Stimulated activated naive B cell treated with anti-CD40 and anti-IgM and Interleukin-4, amounts not matched to agents 10 μg/mL and 1 μg/mL and 100 μg/mL, for 72 hours (primary cell): ENCODE measurements at regions not wholly inside any gene's neighbourhood (a gene's known extent, or its start where the extent isn't known, plus 50 kb on each side); places are given as distances from the start of the nearest gene placed in this dataset.

ENCODE experiments used
- ATAC-seq, 2 donors: fragments of 150-1000 bp; cut with Tn5 transposase; replicated peaks; 2 replicates each; pipeline ENCODE4 v1.10.0; 2021; ENCODE audit warnings: moderate library complexity in 1 of 2
- DNase-seq: peaks from one replicate; pipeline ENCODE4 v3.0.0; 2021
- H3K27ac Mint-ChIP-seq: one replicate; pipeline ENCODE4 v1.8.0; 2022; ENCODE audit warnings: mild to moderate bottlenecking, mixed read lengths
- H3K27me3 Mint-ChIP-seq, 2 donors: one replicate each; pipeline ENCODE4 v1.8.0; 2022; ENCODE audit warnings: mixed read lengths in 2 of 2
- H3K36me3 Mint-ChIP-seq, 2 donors: one replicate each; pipeline ENCODE4 v1.8.0; 2022; ENCODE audit warnings: mixed read lengths in 2 of 2, mild to moderate bottlenecking in 1 of 2
- H3K4me1 Mint-ChIP-seq, 2 donors: one replicate each; pipeline ENCODE4 v1.8.0; 2022; ENCODE audit warnings: mixed read lengths in 2 of 2, mild to moderate bottlenecking in 1 of 2
- H3K4me3 Mint-ChIP-seq, 2 donors: one replicate each; pipeline ENCODE4 v1.8.0; 2022; ENCODE audit warnings: mild to moderate bottlenecking in 2 of 2, mixed read lengths in 2 of 2, moderate library complexity in 1 of 2
- H3K9me3 Mint-ChIP-seq, 2 donors: one replicate each; pipeline ENCODE4 v1.8.0; 2022; ENCODE audit warnings: mixed read lengths in 2 of 2, mild to moderate bottlenecking in 1 of 2

DNA sequence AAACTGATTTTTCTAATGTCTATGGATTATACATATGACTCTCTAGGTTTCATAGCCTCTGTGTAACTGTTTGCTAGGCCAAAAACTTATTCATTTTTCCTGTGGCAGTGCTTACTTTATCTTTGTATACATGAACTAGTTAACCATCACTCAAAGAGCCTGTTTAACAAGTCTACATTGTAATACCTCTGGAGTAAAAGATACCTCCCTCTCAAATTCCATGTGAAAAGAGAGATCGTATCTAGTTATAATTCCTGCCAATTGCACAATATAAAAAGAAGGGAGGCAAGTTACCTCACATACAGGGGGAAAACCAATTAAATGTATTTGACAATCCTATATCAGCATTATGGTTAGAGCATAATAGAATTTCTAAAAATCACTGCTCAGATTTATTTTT, 271.9 kb upstream of the ST8SIA4 start:
- Mint-ChIP-seq H3K27ac (no peak overlapping the region), H3K4me3 (no peak overlapping the region), H3K9me3 (peaks cover 6 to 13% of the 10 kb centered on the region in 2 donors), H3K27me3 (no peaks in the 10 kb centered on the region), H3K36me3 (no peaks in the 10 kb centered on the region), H3K4me1 (no peaks in the 10 kb centered on the region)
- DNase-seq (no peak), ATAC-seq (no peak)

DNA sequence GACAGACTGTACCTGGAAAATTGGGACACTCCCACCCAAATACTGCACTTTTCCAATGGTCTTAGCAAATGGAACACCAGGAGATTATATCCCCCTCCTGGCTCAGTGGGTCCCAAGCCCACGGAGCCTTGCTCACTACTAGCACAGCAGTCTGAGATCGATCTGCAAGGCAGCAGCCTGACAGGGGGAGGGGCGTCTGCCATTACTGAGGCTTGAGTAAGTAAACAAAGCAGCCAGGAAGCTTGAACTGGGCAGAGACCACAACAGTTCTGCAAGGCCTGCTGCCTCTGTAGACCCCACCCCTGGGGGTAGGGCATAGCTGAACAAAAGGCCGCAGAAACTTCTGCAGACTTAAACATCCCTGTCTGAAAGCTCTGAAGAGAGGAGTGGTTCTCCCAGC, 260.0 kb upstream of the ST8SIA4 start:
- ATAC-seq, result no peak
- H3K4me3 Mint-ChIP-seq, result no peak overlapping the region
- H3K9me3 Mint-ChIP-seq, result peaks cover 0 to 5% of the 10 kb centered on the region in 2 donors
- H3K36me3 Mint-ChIP-seq, result no peaks in the 10 kb centered on the region
- H3K27ac Mint-ChIP-seq, result no peak overlapping the region
- DNase-seq, result no peak
- no peaks in the 10 kb centered on the region for H3K4me1 Mint-ChIP-seq
- no peaks in the 10 kb centered on the region for H3K27me3 Mint-ChIP-seq

- Mint-ChIP-seq H3K36me3 (peaks cover 0 to 3% of the 10 kb centered on the region in 2 donors), H3K27ac (no peak overlapping the region), H3K27me3 (no peaks in the 10 kb centered on the region), H3K4me1 (no peaks in the 10 kb centered on the region), H3K9me3 (peaks cover 3 to 10% of the 10 kb centered on the region in 2 donors), H3K4me3 (no peak overlapping the region)
- DNase-seq, result no peak
- no peak for ATAC-seq
These were observed 256.9 kb upstream of the ST8SIA4 start for GRCh38 chr5:101160002-101160401.

- no peak for ATAC-seq
These were observed 255.9 kb upstream of the ST8SIA4 start for GRCh38 chr5:101159006-101159405.

DNA sequence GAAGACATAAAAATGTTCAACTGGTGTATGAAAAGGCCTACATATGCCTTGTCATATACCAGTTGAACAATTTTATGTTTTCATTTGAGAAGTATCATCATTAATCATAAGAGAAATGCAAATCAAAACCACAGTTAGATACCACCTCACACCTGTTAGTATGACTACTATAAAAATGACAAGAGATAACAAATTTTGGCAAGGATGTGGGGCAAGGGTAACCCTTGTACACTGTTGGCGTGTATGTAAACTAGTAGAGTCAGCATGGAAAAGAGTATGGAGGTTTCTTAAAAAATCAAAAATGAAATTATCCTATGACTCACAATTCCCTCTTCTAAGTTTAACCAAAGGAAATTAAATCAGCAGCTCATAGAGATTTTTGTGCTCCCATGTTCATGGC, 250.4 kb upstream of the ST8SIA4 start:
- Mint-ChIP-seq H3K27me3 (no peaks in the 10 kb centered on the region), H3K4me3 (no peak overlapping the region), H3K9me3 (peaks cover 3 to 10% of the 10 kb centered on the region in 2 donors), H3K27ac (no peak overlapping the region), H3K36me3 (peaks cover 0 to 3% of the 10 kb centered on the region in 2 donors), H3K4me1 (no peaks in the 10 kb centered on the region)
- no peak for ATAC-seq
- no peak for DNase-seq

More at GRCh38 chr5:101159006-101159405, 255.9 kb upstream of the ST8SIA4 start:
- H3K9me3 Mint-ChIP-seq, result peaks cover 3 to 10% of the 10 kb centered on the region in 2 donors
- H3K36me3 Mint-ChIP-seq, result peaks cover 0 to 3% of the 10 kb centered on the region in 2 donors
- H3K4me3 Mint-ChIP-seq, result no peak overlapping the region
- no peaks in the 10 kb centered on the region for H3K27me3 Mint-ChIP-seq
- H3K4me1 Mint-ChIP-seq, result no peaks in the 10 kb centered on the region
- no peak overlapping the region for H3K27ac Mint-ChIP-seq
- DNase-seq, result no peak

DNA sequence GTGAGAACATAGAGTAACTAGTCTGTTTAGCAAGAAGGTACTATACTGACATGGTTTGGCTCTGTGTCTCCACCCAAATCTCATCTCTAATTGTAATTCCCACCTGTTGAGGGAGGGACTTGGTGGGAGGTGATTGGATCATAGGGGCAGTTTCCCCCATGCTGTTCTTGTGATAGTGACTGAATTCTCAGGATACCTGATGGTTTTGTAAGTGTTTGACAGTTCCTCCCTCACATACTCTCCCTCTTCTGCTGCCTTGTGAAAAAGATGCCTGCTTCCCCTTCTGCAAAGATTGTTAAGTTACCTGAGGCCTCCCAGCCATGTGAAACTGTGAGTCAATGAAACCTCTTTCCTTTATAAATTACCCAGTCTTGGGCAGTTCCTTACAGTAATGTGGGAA, 240.4 kb upstream of the ST8SIA4 start:
- H3K27ac Mint-ChIP-seq, result no peak overlapping the region
- H3K4me3 Mint-ChIP-seq, result no peak overlapping the region
- H3K36me3 Mint-ChIP-seq, result no peaks in the 10 kb centered on the region
- no peaks in the 10 kb centered on the region for H3K9me3 Mint-ChIP-seq
- no peak for ATAC-seq
- no peak for DNase-seq
- no peaks in the 10 kb centered on the region for H3K27me3 Mint-ChIP-seq
- no peaks in the 10 kb centered on the region for H3K4me1 Mint-ChIP-seq

DNA sequence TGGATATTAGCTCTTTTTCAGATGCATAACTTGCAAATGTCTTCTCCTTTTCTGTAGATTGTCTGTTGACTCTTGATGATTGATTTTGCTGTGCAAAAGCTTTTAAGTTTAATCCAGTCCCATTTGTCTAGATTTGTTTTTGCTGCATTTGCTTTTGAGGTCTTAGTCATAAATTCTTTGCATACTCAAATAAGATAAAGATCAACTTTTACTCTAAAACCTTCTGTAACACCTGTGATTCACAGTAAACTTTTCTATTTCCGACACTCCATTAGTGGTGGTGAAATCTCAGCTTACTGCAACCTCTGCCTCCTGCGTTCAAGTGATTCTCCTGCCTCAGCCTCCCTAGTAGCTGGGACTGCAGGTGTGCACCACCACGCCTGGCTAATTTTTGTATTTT, 239.0 kb upstream of the ST8SIA4 start:
- Mint-ChIP-seq H3K4me3 (no peak overlapping the region), H3K9me3 (no peaks in the 10 kb centered on the region), H3K36me3 (no peaks in the 10 kb centered on the region), H3K27me3 (no peaks in the 10 kb centered on the region), H3K27ac (no peak overlapping the region), H3K4me1 (no peaks in the 10 kb centered on the region)
- ATAC-seq (no peak), DNase-seq (no peak)

- no peaks in the 10 kb centered on the region for H3K4me1 Mint-ChIP-seq
- H3K4me3 Mint-ChIP-seq, result no peak overlapping the region
- no peak overlapping the region for H3K27ac Mint-ChIP-seq
These were observed 233.4 kb upstream of the ST8SIA4 start for GRCh38 chr5:101136454-101136853.

GRCh38 chr5:101123363-101123762, 220.3 kb upstream of the ST8SIA4 start:
- Mint-ChIP-seq H3K4me3 (no peak overlapping the region), H3K9me3 (peaks cover 0 to 3% of the 10 kb centered on the region in 2 donors), H3K4me1 (no peaks in the 10 kb centered on the region), H3K27ac (no peak overlapping the region), H3K36me3 (no peaks in the 10 kb centered on the region), H3K27me3 (no peaks in the 10 kb centered on the region)
- no peak for ATAC-seq
- no peak for DNase-seq

More at GRCh38 chr5:101136454-101136853, 233.4 kb upstream of the ST8SIA4 start:
- H3K36me3 Mint-ChIP-seq, result no peaks in the 10 kb centered on the region
- no peak for ATAC-seq
- no peak for DNase-seq
- no peaks in the 10 kb centered on the region for H3K9me3 Mint-ChIP-seq
- H3K27me3 Mint-ChIP-seq, result no peaks in the 10 kb centered on the region

DNA sequence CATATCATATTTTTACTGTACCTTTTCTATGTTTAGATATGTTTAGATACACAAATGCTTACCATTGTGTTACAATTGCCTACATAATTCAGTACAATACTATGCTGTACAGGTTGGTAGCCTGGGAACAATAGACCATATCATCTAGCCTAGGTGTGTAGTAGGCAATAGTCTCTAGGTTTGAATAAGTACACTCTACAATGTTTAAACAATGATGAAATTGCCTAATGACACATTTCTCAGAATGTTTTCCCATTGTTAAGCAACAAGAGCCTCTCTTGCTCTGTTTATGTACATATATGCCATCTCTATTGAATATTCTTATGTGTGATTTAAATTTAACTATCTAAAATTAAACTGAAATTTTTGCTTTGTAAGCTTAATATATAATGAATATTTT, 209.6 kb upstream of the ST8SIA4 start:
- H3K9me3 Mint-ChIP-seq, result no peaks in the 10 kb centered on the region
- no peak overlapping the region for H3K4me3 Mint-ChIP-seq
- DNase-seq (no peak), ATAC-seq (no peak)
- no peaks in the 10 kb centered on the region for H3K27me3 Mint-ChIP-seq
- H3K27ac Mint-ChIP-seq, result no peak overlapping the region
- H3K4me1 Mint-ChIP-seq, result no peaks in the 10 kb centered on the region
- no peaks in the 10 kb centered on the region for H3K36me3 Mint-ChIP-seq

GRCh38 chr5:101103874-101104273, 200.8 kb upstream of the ST8SIA4 start:
- ATAC-seq, result no peak
- Mint-ChIP-seq H3K27me3 (peaks cover 4 to 6% of the 10 kb centered on the region in 2 donors), H3K27ac (no peak overlapping the region), H3K4me3 (no peak overlapping the region), H3K36me3 (no peaks in the 10 kb centered on the region), H3K9me3 (no peaks in the 10 kb centered on the region), H3K4me1 (no peaks in the 10 kb centered on the region)
- no peak for DNase-seq

DNA sequence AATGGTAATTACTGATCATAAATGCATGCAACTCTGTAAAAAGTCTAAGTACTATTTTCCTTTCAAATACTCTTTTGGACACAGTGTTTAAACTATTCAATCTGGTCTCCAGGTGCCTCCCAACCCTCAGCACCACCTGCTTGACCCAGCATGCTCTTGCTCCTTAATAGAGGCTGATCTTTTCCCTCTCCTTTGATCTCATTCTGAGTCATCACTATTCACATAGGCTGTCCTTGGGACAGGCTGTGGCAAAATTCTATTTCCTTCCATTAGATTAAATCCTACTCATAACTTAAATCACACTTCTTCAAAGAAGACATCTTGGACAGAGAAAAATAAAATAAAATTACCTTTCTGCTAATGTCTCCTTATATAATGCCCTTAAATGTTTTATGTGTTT, 199.4 kb upstream of the ST8SIA4 start:
- Mint-ChIP-seq H3K9me3 (no peaks in the 10 kb centered on the region), H3K4me1 (no peaks in the 10 kb centered on the region), H3K27me3 (peaks cover 4 to 6% of the 10 kb centered on the region in 2 donors), H3K36me3 (no peaks in the 10 kb centered on the region), H3K27ac (no peak overlapping the region), H3K4me3 (no peak overlapping the region)
- ATAC-seq (no peak), DNase-seq (no peak)

DNA sequence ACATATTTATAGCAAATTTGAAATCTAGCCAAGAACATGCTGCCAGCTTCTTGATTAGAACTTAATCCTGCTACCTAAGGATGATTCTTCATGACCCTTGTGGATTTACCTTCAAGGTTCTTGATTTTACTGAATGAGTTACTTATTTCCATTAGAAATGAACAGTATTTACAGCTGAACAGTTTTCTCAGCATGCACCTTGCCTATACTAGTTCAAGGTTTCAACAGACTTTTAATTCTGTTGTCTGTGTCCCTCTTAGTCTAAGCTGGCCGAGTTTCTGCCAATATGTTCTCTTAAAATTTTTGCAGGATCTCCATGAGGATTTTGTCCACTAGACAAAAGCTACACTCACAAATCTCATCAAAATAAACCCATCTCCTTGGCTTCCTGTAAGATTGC, 188.8 kb upstream of the ST8SIA4 start:
- Mint-ChIP-seq H3K27ac (no peak overlapping the region), H3K9me3 (no peaks in the 10 kb centered on the region), H3K36me3 (no peaks in the 10 kb centered on the region), H3K4me3 (no peak overlapping the region), H3K4me1 (no peaks in the 10 kb centered on the region), H3K27me3 (peaks cover 0 to 4% of the 10 kb centered on the region in 2 donors)
- no peak for DNase-seq
- no peak for ATAC-seq

DNA sequence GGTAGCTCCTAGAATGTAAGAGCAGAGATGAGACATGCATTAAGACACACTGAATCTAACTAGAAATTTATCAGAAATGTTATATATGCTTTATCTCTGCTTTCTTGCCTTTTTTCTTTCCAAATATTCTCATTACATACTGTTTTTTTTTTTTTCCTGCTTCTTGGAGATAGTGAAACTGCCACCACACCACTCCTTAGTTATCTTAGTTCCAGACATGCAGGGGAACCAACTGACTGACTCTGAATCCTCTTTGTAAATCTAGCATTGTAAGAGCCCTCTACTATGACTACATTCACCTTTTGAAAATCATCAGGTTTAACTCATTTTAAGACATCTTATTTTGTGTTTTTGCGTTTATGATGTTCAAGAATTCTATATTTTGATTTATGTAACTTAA, 181.3 kb upstream of the ST8SIA4 start:
- H3K4me1 Mint-ChIP-seq, result no peaks in the 10 kb centered on the region
- no peak for DNase-seq
- no peaks in the 10 kb centered on the region for H3K9me3 Mint-ChIP-seq
- no peak overlapping the region for H3K4me3 Mint-ChIP-seq
- H3K36me3 Mint-ChIP-seq, result no peaks in the 10 kb centered on the region
- peaks cover 0 to 5% of the 10 kb centered on the region in 2 donors for H3K27me3 Mint-ChIP-seq
- no peak for ATAC-seq
- H3K27ac Mint-ChIP-seq, result no peak overlapping the region

DNA sequence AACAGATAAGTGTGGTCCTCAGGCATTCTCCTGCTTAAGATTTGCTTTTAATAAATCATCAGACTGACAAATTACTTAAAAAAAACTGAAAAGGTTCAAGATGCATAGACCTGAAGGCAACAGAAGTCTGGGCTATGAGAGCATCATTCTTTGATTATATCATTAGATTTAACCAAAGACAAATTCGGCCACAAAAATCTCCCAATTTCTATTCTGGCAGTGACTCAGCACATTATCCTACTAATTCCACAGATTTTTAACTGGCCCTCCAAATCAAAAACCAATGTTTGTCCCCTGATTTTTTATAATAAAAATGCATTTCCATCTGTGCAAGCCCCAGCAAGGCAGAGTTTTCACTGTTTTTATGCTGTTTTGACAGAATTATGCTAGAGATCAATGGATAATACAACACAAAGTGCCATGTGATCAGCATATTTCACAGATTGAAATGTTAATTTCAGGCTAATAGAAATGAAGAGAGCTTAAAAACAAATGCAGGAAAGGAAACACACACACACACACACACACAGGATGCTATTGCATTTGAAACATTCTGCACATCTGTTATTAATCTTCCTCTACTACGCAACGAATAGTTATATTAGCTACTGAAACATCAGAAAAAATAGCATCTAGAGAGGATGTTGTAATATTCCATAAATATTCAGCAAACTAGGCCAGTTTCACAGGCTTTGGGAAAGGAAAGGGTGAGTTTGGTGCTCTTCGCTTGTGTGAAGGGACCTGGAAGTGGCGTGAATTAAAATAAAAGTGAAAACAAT, 177.6 kb upstream of the ST8SIA4 start:
- no peaks in the 10 kb centered on the region for H3K4me1 Mint-ChIP-seq
- no peaks in the 10 kb centered on the region for H3K9me3 Mint-ChIP-seq
- H3K36me3 Mint-ChIP-seq, result no peaks in the 10 kb centered on the region
- no peak overlapping the region for H3K4me3 Mint-ChIP-seq
- ATAC-seq, result no peak
- H3K27ac Mint-ChIP-seq, result no peak overlapping the region
- no peak for DNase-seq
- peaks cover 0 to 5% of the 10 kb centered on the region in 2 donors for H3K27me3 Mint-ChIP-seq
